A673 (cell line): ENCODE measurements at regions not wholly inside any gene's neighbourhood (a gene's known extent, or its start where the extent isn't known, plus 50 kb on each side); places are given as distances from the start of the nearest gene placed in this dataset.

ENCODE experiments used
- BruUV-seq: library from RNA; stranded (reverse); fragments of 400-500 nt; replicated peaks from 2 replicates; lab custom pipeline; 2021; lab: Mats Ljungman, UMichigan
- CTCF ChIA-PET: fragments of 300-600 bp; sonication (Branson Sonifier 250); formaldehyde crosslinking; loops from one replicate; lab custom pipeline; 2022; ENCODE audit warnings: antibody characterized with exemption; lab: Charles Lee
- POLR2A ChIA-PET: fragments of 300-600 bp; sonication (Branson Sonifier 250); formaldehyde crosslinking; loops from one replicate; lab custom pipeline; 2022; ENCODE audit warnings: antibody characterized with exemption; ENCODE audit not compliant: low non-redundant PET; lab: Charles Lee
- DNase-seq: peaks from one replicate; pipeline ENCODE4 v3.0.0-alpha.2; 2015; ENCODE audit warnings: low spot score
- H3K27ac ChIP-seq: fragments of 200-600 bp; sonication (generic); 2 replicates; pipeline ENCODE4 v1.5.1; 2016; ENCODE audit warnings: mixed run types, low read depth, mild to moderate bottlenecking, mixed read lengths, antibody characterized with exemption, low read length; ENCODE audit not compliant: poor library complexity, severe bottlenecking
- H3K27me3 ChIP-seq: fragments of 200-600 bp; sonication (generic); replicated peaks from 2 replicates; pipeline ENCODE4 v1.6.1; 2017; ENCODE audit warnings: mixed run types, low read depth, mild to moderate bottlenecking, mixed read lengths, antibody characterized with exemption, low read length; ENCODE audit not compliant: insufficient read depth, poor library complexity
- H3K36me3 ChIP-seq: fragments of 200-600 bp; sonication (generic); 2 replicates; pipeline ENCODE4 v1.6.1; 2016; ENCODE audit warnings: mixed run types, mild to moderate bottlenecking, mixed read lengths, antibody characterized with exemption, low read length; ENCODE audit not compliant: insufficient read depth, poor library complexity, severe bottlenecking
- H3K4me1 ChIP-seq: fragments of 200-600 bp; sonication (generic); 2 replicates; pipeline ENCODE4 v1.6.1; 2017; ENCODE audit warnings: mixed run types, mild to moderate bottlenecking, mixed read lengths, antibody characterized with exemption, low read length; ENCODE audit not compliant: insufficient read depth, poor library complexity, severe bottlenecking
- H3K4me3 ChIP-seq: fragments of 200-600 bp; sonication (generic); 2 replicates; pipeline ENCODE4 v1.5.1; 2016; ENCODE audit warnings: low read depth, mixed run types, mild to moderate bottlenecking, mixed read lengths, low read length; ENCODE audit not compliant: poor library complexity, severe bottlenecking
- H3K9me3 ChIP-seq: fragments of 200-600 bp; sonication (generic); 2 replicates; pipeline ENCODE4 v1.6.1; 2016; ENCODE audit warnings: mixed run types, low read depth, mild to moderate bottlenecking, mixed read lengths, antibody characterized with exemption, low read length; ENCODE audit not compliant: poor library complexity, severe bottlenecking
- EZH2 ChIP-seq: fragments of 200-600 bp; sonication (generic); IDR thresholded peaks from 2 replicates; pipeline ENCODE4 v1.6.1; 2017; ENCODE audit warnings: borderline replicate concordance, low read depth, mild to moderate bottlenecking, mixed read lengths, antibody characterized with exemption, low read length; ENCODE audit not compliant: poor library complexity, severe bottlenecking
- intact Hi-C: fragments of 100-400 bp; cut with micrococcal nuclease; formaldehyde crosslinking; loops from one replicate; pipeline ENCODE4 v1.10.0; 2022; ENCODE audit not compliant: unreplicated experiment
- TF ChIP-seq, protein P1 (sequence below): fragments of 300-800, 200-600 bp; sonication (generic); conservative IDR thresholded peaks from 2 replicates; pipeline ENCODE4 v1.5.1; 2017; ENCODE audit warnings: low read depth, mild to moderate bottlenecking, antibody characterized with exemption, low read length, moderate library complexity, mixed read lengths

DNA sequence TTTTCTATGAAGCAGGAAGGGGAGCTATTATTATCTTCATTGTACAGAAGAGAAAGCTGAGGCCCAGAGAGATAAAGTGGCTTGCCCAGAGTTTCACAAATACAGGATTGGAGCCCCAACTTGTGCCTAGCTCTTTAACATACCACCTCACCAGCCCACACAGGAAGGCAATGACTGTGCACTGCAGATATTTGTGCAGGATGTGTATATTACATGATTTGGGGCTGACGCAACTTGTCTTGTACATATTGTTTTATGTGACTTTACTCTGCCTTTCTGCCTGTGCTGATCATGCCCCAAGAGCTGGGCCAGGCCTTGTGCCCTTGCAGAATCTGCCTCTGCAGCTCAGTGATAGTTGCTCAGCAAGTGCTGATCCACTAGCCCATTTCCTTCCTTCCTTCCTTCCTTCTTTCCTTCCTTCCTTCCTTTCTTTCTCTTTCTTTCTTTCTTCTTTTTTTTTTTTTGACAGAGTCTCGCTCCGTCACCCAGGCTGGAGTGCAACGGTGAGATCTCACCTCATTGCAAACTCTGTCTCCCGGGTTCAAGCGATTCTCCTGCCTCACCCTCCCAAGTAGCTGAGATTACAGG, 106.6 kb upstream of the TBCA start:
- no peak for DNase-seq
- Histone ChIP-seq H3K27ac (no peak overlapping the region), H3K36me3 (no peaks in the 10 kb centered on the region), H3K4me3 (no peak overlapping the region), H3K27me3 (peaks cover 42% of the 10 kb centered on the region), H3K9me3 (no peaks in the 10 kb centered on the region), H3K4me1 (no peaks in the 10 kb centered on the region)
- intact Hi-C loops = no loop called here
- ChIA-PET POLR2A (no interaction called here), CTCF (no interaction called here)
- TF ChIP-seq, protein P1, sequence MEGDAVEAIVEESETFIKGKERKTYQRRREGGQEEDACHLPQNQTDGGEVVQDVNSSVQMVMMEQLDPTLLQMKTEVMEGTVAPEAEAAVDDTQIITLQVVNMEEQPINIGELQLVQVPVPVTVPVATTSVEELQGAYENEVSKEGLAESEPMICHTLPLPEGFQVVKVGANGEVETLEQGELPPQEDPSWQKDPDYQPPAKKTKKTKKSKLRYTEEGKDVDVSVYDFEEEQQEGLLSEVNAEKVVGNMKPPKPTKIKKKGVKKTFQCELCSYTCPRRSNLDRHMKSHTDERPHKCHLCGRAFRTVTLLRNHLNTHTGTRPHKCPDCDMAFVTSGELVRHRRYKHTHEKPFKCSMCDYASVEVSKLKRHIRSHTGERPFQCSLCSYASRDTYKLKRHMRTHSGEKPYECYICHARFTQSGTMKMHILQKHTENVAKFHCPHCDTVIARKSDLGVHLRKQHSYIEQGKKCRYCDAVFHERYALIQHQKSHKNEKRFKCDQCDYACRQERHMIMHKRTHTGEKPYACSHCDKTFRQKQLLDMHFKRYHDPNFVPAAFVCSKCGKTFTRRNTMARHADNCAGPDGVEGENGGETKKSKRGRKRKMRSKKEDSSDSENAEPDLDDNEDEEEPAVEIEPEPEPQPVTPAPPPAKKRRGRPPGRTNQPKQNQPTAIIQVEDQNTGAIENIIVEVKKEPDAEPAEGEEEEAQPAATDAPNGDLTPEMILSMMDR = no peak
- no peak for TF ChIP-seq EZH2
- no TSS peak for BruUV-seq

DNA sequence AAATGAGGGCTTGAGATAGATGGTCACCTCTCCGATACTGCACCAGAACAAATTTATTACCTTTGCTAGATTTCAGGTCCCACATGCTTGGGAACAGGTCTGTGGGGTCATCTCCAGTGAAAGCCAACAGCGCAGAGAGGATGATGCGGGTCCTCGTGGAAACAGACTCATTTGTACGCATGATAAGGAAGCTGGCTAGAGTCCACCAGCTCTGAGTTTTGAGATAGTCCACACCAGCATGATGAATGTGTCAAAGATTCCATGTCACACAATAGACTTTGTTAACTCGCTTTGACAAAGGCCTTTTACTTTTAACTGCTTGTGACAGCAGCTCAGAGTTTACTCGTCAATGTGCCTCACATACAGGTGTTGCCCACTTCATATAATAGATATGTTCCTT, 105.4 kb upstream of the TBCA start:
- CTCF ChIA-PET = interaction anchor here (0.7 kb wide), 1 partner anchor 127 kb away, joined by 3 read pairs; no protein-coding TSS in a partner anchor
- POLR2A ChIA-PET = no interaction called here
- H3K4me1 ChIP-seq = no peaks in the 10 kb centered on the region
- H3K27ac ChIP-seq = no peak overlapping the region
- no peaks in the 10 kb centered on the region for H3K36me3 ChIP-seq
- no peak for TF ChIP-seq EZH2
- TF ChIP-seq, protein P1 = no peak
- BruUV-seq = no TSS peak
- peaks cover 29% of the 10 kb centered on the region for H3K27me3 ChIP-seq
- intact Hi-C loops = no loop called here
- no peak for DNase-seq
- H3K4me3 ChIP-seq = no peak overlapping the region
- H3K9me3 ChIP-seq = no peaks in the 10 kb centered on the region

DNA sequence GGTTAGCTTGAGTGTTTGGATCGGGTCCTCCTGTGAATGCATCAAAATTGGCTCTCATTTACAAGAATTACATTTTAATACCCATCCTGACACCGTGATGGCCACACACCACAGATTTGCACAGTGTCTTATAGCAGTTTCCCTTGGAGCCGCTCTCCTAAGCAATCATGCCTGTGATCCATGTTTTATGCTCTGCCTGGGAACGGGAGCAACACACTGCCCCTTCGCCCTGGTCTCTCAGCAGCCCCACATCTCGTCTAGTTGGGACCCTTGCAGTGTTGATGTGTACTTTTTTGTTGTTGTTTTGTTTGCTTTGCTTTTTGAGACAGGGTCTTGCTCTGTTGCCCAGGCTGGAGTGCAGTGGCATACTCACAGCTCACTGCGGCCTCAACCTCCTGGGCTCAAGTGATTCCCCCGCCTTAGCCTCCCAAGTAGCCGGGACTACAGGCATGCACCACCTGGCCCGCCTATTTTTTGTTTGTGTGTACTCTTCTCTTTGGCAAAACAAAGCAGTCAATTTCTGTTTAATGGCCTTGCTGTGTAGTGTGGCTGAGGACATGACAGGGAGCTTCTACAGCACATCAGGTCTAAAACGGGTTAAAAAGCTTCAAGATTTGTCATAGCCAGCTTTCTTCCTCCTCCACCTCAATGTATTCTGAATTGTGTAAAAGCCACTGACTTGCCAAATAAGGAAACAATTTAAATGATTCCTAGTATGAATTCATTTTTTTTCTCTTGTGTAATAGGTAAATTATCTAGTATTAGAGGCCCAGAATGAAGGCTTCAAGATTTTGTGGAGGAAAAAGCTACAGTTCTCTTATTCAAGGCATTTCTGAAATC, 101.6 kb upstream of the TBCA start:
- ChIA-PET CTCF (interaction anchor here (0.7 kb wide), 1 partner anchor 275 kb away, joined by 3 read pairs; no protein-coding TSS in a partner anchor), POLR2A (no interaction called here)
- Histone ChIP-seq H3K27ac (no peak overlapping the region), H3K4me3 (no peak overlapping the region), H3K36me3 (no peaks in the 10 kb centered on the region), H3K4me1 (no peaks in the 10 kb centered on the region), H3K27me3 (no peaks in the 10 kb centered on the region), H3K9me3 (no peaks in the 10 kb centered on the region)
- TF ChIP-seq, protein P1 = no peak
- no peak for TF ChIP-seq EZH2
- BruUV-seq = no TSS peak
- intact Hi-C loops = no loop called here
- no peak for DNase-seq
